ENCODE measurements at regions not wholly inside any gene's neighbourhood (a gene's known extent, or its start where the extent isn't known, plus 50 kb on each side); places are given as distances from the start of the nearest gene placed in this dataset.

DNA sequence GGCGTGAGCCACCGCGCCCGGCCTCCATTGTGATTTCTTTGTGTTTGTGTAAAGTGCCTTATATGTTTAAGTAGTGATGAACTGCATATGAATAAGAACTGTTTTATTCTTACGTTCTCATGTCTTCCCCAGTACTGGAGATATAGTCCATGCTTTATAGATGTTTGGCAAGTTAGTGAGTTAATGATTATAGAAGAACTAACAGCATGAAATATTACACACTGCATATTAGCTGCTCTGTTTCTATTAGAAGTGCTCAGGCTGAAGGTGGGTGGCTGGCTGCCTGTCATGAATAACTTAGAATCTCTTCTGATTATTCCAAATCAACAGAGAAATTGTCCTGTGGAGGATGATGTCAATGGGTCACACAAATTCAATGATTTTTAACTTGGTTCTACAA lies 709.4 kb downstream of the GALC start:
- TF ChIP-seq, protein P1, sequence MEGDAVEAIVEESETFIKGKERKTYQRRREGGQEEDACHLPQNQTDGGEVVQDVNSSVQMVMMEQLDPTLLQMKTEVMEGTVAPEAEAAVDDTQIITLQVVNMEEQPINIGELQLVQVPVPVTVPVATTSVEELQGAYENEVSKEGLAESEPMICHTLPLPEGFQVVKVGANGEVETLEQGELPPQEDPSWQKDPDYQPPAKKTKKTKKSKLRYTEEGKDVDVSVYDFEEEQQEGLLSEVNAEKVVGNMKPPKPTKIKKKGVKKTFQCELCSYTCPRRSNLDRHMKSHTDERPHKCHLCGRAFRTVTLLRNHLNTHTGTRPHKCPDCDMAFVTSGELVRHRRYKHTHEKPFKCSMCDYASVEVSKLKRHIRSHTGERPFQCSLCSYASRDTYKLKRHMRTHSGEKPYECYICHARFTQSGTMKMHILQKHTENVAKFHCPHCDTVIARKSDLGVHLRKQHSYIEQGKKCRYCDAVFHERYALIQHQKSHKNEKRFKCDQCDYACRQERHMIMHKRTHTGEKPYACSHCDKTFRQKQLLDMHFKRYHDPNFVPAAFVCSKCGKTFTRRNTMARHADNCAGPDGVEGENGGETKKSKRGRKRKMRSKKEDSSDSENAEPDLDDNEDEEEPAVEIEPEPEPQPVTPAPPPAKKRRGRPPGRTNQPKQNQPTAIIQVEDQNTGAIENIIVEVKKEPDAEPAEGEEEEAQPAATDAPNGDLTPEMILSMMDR (IDR thresholded peaks at IDR 0.05; ENCODE audit: poor library complexity, severe bottlenecking) = no peak
- TF ChIP-seq, protein P2, sequence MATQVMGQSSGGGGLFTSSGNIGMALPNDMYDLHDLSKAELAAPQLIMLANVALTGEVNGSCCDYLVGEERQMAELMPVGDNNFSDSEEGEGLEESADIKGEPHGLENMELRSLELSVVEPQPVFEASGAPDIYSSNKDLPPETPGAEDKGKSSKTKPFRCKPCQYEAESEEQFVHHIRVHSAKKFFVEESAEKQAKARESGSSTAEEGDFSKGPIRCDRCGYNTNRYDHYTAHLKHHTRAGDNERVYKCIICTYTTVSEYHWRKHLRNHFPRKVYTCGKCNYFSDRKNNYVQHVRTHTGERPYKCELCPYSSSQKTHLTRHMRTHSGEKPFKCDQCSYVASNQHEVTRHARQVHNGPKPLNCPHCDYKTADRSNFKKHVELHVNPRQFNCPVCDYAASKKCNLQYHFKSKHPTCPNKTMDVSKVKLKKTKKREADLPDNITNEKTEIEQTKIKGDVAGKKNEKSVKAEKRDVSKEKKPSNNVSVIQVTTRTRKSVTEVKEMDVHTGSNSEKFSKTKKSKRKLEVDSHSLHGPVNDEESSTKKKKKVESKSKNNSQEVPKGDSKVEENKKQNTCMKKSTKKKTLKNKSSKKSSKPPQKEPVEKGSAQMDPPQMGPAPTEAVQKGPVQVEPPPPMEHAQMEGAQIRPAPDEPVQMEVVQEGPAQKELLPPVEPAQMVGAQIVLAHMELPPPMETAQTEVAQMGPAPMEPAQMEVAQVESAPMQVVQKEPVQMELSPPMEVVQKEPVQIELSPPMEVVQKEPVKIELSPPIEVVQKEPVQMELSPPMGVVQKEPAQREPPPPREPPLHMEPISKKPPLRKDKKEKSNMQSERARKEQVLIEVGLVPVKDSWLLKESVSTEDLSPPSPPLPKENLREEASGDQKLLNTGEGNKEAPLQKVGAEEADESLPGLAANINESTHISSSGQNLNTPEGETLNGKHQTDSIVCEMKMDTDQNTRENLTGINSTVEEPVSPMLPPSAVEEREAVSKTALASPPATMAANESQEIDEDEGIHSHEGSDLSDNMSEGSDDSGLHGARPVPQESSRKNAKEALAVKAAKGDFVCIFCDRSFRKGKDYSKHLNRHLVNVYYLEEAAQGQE (IDR thresholded peaks at IDR 0.05; ENCODE audit: borderline replicate concordance) = no peak
- no peak for TF ChIP-seq MXI1 (conservative IDR thresholded peaks at IDR 0.05; ENCODE audit: poor library complexity, severe bottlenecking)
- TF ChIP-seq POLR2AphosphoS5 (IDR thresholded peaks at IDR 0.05) = no peak
- TF ChIP-seq EP300 (conservative IDR thresholded peaks at IDR 0.05; ENCODE audit: poor library complexity, severe bottlenecking) = no peak
- TF ChIP-seq TAF1 (IDR thresholded peaks at IDR 0.05; ENCODE audit: low read depth) = no peak
- TF ChIP-seq SMC3 (conservative IDR thresholded peaks at IDR 0.05; ENCODE audit: poor library complexity) = no peak
- TF ChIP-seq RAD21 (conservative IDR thresholded peaks at IDR 0.05) = no peak
- no peak for TF ChIP-seq EZH2 (IDR thresholded peaks at IDR 0.05; ENCODE audit: borderline replicate concordance, insufficient read depth, low read length, poor library complexity, severe bottlenecking)
- Histone ChIP-seq H3K27ac (ENCODE audit: low read length) (no peak overlapping the region), H3K4me2 (ENCODE audit: low read length) (no peak overlapping the region), H3K4me3 (ENCODE audit: low read length) (no peak overlapping the region), H3K27me3 (ENCODE audit: insufficient read depth, low read depth, low read length) (no peaks in the 10 kb centered on the region), H3K36me3 (ENCODE audit: insufficient read depth, low read length) (no peaks in the 10 kb centered on the region), H2AFZ (ENCODE audit: low read depth, low read length) (no peak overlapping the region), H3K79me2 (replicated peaks; ENCODE audit: insufficient read depth, low read length) (no peaks in the 10 kb centered on the region), H3K9me3 (ENCODE audit: low read length) (no peaks in the 10 kb centered on the region), H3F3A (ENCODE audit: insufficient read depth, low read length, poor library complexity, severe bottlenecking) (no peaks in the 10 kb centered on the region), H3K9me2 (ENCODE audit: insufficient read depth, low read length) (no peaks in the 10 kb centered on the region), H4K20me1 (ENCODE audit: insufficient read depth) (no peaks in the 10 kb centered on the region), H3K9ac (ENCODE audit: low read length) (no peak overlapping the region)

DNA sequence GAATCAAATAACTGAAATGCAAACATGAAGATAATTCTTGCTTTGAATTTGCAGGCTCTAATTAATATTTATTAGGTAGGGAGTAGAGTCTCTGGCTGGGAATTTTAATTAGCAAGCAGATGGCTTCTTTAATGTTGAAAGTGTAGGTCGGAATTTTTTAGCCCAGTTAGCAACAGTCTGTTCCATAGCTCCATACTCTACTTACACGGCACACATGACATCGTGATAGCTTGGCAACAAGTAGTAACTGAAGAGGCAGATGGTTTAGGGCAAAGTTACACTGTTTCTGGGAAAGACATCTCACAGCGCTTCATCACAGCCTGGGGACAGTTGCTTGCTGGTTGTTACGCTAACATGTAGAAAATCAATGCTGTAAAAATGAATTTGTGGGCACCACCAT lies 710.7 kb downstream of the GALC start:
- no peak overlapping the region for H3K4me3 ChIP-seq (ENCODE audit: low read length)
- no peak overlapping the region for H3K9ac ChIP-seq (ENCODE audit: low read length)
- H4K20me1 ChIP-seq (ENCODE audit: insufficient read depth) = no peaks in the 10 kb centered on the region
- H2AFZ ChIP-seq (ENCODE audit: low read depth, low read length) = no peak overlapping the region
- no peak overlapping the region for H3K27ac ChIP-seq (ENCODE audit: low read length)
- H3K27me3 ChIP-seq (ENCODE audit: insufficient read depth, low read depth, low read length) = no peaks in the 10 kb centered on the region
- no peaks in the 10 kb centered on the region for H3K36me3 ChIP-seq (ENCODE audit: insufficient read depth, low read length)
- TF ChIP-seq EP300 (conservative IDR thresholded peaks at IDR 0.05; ENCODE audit: poor library complexity, severe bottlenecking) = no peak
- TF ChIP-seq, protein P2 (IDR thresholded peaks at IDR 0.05; ENCODE audit: borderline replicate concordance) = no peak
- no peak for TF ChIP-seq EZH2 (IDR thresholded peaks at IDR 0.05; ENCODE audit: borderline replicate concordance, insufficient read depth, low read length, poor library complexity, severe bottlenecking)
- TF ChIP-seq TAF1 (IDR thresholded peaks at IDR 0.05; ENCODE audit: low read depth) = no peak
- no peak for TF ChIP-seq RAD21 (conservative IDR thresholded peaks at IDR 0.05)
- no peak for TF ChIP-seq POLR2AphosphoS5 (IDR thresholded peaks at IDR 0.05)
- no peak for TF ChIP-seq SMC3 (conservative IDR thresholded peaks at IDR 0.05; ENCODE audit: poor library complexity)
- TF ChIP-seq, protein P1 (IDR thresholded peaks at IDR 0.05; ENCODE audit: poor library complexity, severe bottlenecking) = no peak
- TF ChIP-seq MXI1 (conservative IDR thresholded peaks at IDR 0.05; ENCODE audit: poor library complexity, severe bottlenecking) = no peak
- H3K79me2 ChIP-seq (replicated peaks; ENCODE audit: insufficient read depth, low read length) = no peaks in the 10 kb centered on the region
- no peaks in the 10 kb centered on the region for H3K9me2 ChIP-seq (ENCODE audit: insufficient read depth, low read length)
- no peaks in the 10 kb centered on the region for H3K9me3 ChIP-seq (ENCODE audit: low read length)
- H3K4me2 ChIP-seq (ENCODE audit: low read length) = no peak overlapping the region
- no peaks in the 10 kb centered on the region for H3F3A ChIP-seq (ENCODE audit: insufficient read depth, low read length, poor library complexity, severe bottlenecking)
